ENCODE measurements at regions not wholly inside any gene's neighbourhood (a gene's known extent, or its start where the extent isn't known, plus 50 kb on each side); places are given as distances from the start of the nearest gene placed in this dataset.

DNA sequence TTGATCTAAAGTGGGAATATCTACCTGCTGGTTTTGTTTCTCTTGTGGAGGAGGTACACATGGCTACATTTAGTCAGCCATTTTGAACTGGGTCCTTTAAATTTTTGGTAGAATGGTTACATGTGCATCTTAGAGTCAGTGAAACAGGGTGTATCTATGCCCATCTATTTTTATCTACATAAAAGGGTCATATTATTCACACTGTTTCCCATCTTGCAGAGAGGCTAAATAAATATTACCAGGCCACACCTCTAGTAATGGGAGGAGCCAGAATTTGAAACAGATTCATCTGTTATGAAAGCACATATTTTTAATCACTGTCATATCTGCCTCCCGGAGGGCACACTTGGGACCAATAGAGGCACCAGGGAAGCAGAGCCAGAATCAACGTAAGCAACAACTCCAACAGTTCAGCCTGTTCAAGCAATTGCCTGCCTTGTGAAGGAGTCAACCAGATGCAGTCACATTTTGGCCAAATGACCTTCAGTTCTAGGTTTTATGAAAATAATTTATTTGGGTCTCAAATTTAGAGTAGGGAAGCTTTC is 376.8 kb downstream of the TSN start:
- Mint-ChIP-seq H3K27me3 (peaks cover 4% of the 10 kb centered on the region), H3K4me1 (ENCODE audit: low read depth) (no peaks in the 10 kb centered on the region), H3K4me3 (no peak overlapping the region), H3K36me3 (peaks cover 2% of the 10 kb centered on the region), H3K9me3 (ENCODE audit: low read depth) (peaks cover 22% of the 10 kb centered on the region), H3K27ac (no peak overlapping the region)

DNA sequence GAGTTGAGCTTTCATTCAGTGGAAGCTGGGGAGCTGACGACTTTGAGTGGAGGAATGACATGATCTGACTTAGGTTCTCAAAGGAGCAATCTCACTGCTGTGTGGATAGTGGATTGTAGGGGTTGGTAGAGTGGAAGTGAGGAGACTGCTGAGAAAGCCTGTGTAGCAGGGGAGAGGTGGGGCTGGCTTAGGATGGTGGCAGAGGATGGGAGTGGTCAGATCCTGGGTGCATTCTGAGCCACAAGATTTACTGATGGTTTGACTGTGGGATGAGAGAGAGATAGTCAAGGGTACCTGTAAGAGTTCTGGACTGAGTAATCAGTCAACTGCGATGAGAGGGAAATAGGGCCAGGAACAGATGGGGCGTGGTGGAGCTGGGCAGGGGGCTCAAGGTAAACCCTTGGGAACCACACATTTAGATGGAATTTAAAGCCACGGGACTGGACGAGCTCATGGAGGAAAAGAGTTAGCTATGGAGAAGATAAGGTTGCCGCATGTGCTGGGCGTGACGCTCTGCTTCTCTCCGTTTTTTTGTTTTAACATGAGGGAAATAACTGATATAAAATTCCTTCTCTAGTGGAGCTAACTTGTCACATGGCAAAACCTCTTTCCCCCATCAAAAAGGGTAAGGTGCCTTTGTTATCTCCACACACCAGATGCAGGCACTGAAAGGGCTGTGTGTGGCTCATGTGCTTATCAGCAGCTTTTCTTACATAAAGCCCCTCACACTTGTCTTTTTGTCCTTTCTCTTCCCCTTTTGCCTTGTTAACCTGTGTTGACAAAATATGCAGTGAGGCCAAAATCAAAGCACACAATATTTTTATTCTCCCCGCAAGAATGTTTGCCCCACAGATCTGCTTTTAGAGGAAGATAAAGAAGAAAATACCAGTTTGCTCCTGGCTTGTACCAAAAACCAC is 379.8 kb downstream of the TSN start:
- no peak overlapping the region for H3K4me3 Mint-ChIP-seq
- no peaks in the 10 kb centered on the region for H3K36me3 Mint-ChIP-seq
- H3K27me3 Mint-ChIP-seq = peaks cover 4% of the 10 kb centered on the region
- no peak overlapping the region for H3K27ac Mint-ChIP-seq
- H3K4me1 Mint-ChIP-seq (ENCODE audit: low read depth) = no peaks in the 10 kb centered on the region
- H3K9me3 Mint-ChIP-seq (ENCODE audit: low read depth) = peaks cover 3% of the 10 kb centered on the region

DNA sequence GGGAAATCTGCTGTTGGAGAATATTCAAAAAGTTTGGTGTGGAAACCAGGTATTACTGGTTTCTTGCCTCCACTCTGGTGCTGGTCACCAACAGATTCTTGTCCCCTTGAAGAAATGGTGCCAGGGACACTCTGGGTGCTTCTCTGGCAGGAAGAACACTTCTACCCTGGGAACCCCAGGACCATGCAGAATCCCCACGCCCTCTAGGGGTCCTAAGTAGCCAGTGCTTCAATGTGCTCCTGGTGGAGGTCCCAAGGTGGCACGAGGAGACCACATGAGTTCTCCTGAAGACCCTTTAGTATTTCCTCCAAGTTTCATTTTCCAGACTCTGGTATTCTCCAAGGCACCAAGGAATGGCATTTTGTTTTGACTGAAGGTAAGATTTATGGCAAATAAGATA is 380.6 kb downstream of the TSN start:
- no peak overlapping the region for H3K27ac Mint-ChIP-seq
- peaks cover 4% of the 10 kb centered on the region for H3K27me3 Mint-ChIP-seq
- H3K9me3 Mint-ChIP-seq (ENCODE audit: low read depth) = peaks cover 3% of the 10 kb centered on the region
- no peaks in the 10 kb centered on the region for H3K36me3 Mint-ChIP-seq
- H3K4me1 Mint-ChIP-seq (ENCODE audit: low read depth) = no peaks in the 10 kb centered on the region
- no peak overlapping the region for H3K4me3 Mint-ChIP-seq

DNA sequence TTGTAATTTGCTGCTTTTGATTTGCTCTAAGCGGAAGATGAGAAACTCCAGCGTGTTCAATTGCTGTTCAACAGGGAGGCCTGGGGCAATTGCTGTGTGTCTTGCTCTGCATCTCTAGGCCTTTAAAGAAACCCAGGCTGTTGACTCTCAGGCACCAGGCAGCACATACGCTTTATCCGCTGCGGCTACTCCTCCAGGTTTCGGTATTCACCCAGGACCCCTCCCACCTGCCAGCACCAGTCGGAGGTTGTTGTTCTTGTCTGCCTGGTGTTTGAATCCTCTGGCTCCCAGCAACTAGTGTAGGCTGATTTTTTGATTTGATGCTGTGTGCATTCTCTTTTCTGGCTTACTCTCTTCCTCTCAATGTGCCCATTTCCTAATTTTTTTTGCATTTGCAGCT is 383.1 kb downstream of the TSN start:
- no peaks in the 10 kb centered on the region for H3K36me3 Mint-ChIP-seq
- no peaks in the 10 kb centered on the region for H3K27me3 Mint-ChIP-seq
- H3K4me1 Mint-ChIP-seq (ENCODE audit: low read depth) = no peaks in the 10 kb centered on the region
- H3K4me3 Mint-ChIP-seq = no peak overlapping the region
- no peaks in the 10 kb centered on the region for H3K9me3 Mint-ChIP-seq (ENCODE audit: low read depth)
- H3K27ac Mint-ChIP-seq = no peak overlapping the region

DNA sequence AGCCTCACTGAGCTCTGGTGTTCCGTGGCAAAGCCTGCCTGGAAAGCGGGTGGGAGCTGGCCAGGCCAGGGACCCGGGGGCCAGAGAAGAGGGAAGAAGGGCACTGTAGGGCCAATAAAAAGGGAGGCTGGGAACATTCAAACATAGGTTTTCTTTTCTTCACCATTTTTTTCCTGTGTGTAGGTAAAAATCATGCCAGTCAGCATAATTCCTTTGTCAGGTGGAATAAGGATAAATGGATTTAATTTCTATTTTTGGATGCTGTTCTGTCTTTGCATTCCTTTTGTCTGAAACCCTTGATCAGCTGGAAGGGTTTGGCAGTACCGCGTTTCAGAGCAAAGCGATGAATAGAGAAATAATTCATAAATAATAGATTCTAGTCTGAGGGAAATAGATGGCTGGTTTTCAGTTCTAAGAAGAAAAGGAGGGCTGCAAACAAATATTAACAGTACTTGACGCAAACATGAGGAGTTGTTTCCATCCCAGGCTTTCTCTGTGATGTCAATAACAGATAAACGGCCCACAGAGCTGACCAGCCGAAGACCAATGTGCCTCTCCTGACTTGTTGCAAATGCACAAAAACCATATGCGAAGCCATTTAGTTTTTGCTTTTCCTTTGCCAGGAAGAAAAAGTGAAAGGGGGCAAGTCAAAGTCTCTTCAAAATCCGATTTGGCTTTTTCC is 384.4 kb downstream of the TSN start:
- Mint-ChIP-seq H3K36me3 (no peaks in the 10 kb centered on the region), H3K27ac (no peak overlapping the region), H3K27me3 (no peaks in the 10 kb centered on the region), H3K4me3 (no peak overlapping the region), H3K4me1 (ENCODE audit: low read depth) (no peaks in the 10 kb centered on the region), H3K9me3 (ENCODE audit: low read depth) (no peaks in the 10 kb centered on the region)

DNA sequence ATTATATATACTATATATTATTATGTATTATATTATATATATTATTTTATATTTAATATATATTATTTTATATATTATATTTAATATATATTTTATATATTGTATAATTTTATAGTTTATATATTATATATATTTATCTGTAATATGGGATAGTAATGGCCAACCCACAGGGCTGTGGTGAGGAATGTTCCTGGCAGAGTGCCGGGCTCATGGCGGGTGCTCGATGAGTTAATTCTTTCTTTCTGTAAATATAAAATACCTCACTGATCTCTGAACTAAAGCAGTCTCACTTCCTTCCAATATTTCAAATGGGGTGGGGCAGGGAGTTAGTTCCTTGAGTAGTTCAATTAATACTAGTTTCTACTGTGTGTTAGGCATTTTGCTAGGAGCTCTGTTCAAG is 389.4 kb downstream of the TSN start:
- Mint-ChIP-seq H3K9me3 (ENCODE audit: low read depth) (no peaks in the 10 kb centered on the region), H3K27me3 (no peaks in the 10 kb centered on the region), H3K4me1 (ENCODE audit: low read depth) (no peaks in the 10 kb centered on the region), H3K36me3 (no peaks in the 10 kb centered on the region), H3K4me3 (no peak overlapping the region), H3K27ac (no peak overlapping the region)

DNA sequence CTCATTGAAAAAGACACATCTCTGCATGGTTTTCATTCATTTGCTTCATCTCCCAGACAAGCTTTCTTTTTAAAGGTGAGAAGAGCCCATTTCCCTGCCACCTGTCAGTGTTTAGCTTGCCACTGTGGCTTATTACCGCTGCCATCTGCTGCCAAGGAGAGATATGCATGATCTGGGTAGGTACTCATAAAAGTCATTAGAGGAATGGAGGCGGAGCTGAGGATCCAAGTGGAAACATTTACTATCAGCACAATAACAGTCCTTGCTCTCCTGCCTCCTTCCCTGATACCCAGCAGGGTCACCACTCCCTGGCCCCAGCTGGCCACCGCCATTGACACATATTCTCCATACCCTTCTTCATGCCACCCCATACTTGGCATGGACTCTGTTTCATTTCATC is 390.4 kb downstream of the TSN start:
- H3K36me3 Mint-ChIP-seq = no peaks in the 10 kb centered on the region
- H3K4me1 Mint-ChIP-seq (ENCODE audit: low read depth) = no peaks in the 10 kb centered on the region
- H3K27ac Mint-ChIP-seq = no peak overlapping the region
- no peaks in the 10 kb centered on the region for H3K27me3 Mint-ChIP-seq
- H3K4me3 Mint-ChIP-seq = no peak overlapping the region
- no peaks in the 10 kb centered on the region for H3K9me3 Mint-ChIP-seq (ENCODE audit: low read depth)

DNA sequence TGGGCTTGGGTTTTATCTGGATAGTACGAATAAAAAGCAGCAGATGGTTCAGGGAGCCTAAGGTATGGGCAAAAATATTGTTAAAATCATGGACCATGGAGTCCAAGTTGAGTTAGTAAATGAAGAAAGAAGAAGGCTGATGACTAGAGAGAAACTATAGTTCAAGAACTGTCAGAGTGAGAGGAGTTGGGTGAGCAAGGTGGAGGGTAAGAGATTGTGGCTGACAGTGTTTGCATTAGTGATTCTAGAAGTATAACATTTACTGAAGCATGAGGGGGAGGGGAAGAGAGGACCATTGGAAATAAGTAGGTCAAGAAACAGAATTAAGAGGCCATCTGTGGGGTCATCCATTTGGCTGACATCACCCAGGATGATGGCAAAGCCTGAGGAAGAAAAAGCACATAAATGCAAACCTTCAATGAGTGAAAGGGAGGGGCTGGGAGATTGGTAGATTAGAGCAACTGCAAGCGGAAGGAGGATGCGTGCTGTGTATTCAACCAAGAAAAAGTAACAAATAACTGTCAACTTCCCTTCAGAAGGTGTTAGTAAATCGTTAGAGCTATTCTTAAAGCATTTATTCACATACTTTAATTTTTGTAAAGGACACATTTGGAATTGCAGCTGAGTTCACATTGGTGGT is 392.8 kb downstream of the TSN start:
- Mint-ChIP-seq H3K9me3 (ENCODE audit: low read depth) (no peaks in the 10 kb centered on the region), H3K4me1 (ENCODE audit: low read depth) (no peaks in the 10 kb centered on the region), H3K27me3 (no peaks in the 10 kb centered on the region), H3K27ac (no peak overlapping the region), H3K4me3 (no peak overlapping the region), H3K36me3 (no peaks in the 10 kb centered on the region)

DNA sequence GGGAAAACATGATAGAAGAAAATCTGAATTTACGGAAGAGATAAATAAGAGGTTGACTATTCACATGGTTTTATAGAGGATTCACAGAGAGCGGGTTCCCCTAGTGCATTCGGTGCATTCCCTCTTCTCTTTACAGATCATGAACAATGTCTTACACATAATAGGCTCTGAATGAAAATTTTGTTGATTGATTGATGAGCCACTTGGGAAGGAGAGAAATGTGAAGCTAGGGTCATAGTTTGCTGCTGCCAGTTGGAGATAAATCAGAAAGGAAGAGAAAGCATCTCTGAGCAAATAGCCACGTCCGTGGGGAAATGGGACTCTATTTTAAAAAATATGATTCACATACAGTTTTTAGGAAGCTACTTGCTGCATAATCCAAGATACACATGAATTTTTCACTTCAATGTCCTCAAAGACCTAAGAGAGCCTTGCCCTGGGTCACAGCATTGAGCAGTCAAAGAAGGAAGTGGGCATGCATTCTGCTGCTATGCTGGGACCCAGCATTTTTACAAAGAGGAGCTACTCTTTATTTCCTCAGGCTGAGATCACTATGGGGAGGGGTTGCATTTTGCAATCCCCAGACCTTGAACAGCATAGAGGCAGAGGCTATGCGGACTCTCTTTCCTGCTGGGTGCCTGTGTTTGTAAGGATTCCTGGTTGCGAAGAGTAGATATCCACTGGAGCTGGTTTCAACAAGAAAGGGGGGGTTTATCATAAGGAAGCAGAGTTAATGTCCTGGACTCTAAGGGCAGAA is 395.3 kb downstream of the TSN start:
- no peak overlapping the region for H3K27ac Mint-ChIP-seq
- no peak overlapping the region for H3K4me3 Mint-ChIP-seq
- H3K36me3 Mint-ChIP-seq = no peaks in the 10 kb centered on the region
- H3K4me1 Mint-ChIP-seq (ENCODE audit: low read depth) = no peaks in the 10 kb centered on the region
- H3K9me3 Mint-ChIP-seq (ENCODE audit: low read depth) = no peaks in the 10 kb centered on the region
- no peaks in the 10 kb centered on the region for H3K27me3 Mint-ChIP-seq

DNA sequence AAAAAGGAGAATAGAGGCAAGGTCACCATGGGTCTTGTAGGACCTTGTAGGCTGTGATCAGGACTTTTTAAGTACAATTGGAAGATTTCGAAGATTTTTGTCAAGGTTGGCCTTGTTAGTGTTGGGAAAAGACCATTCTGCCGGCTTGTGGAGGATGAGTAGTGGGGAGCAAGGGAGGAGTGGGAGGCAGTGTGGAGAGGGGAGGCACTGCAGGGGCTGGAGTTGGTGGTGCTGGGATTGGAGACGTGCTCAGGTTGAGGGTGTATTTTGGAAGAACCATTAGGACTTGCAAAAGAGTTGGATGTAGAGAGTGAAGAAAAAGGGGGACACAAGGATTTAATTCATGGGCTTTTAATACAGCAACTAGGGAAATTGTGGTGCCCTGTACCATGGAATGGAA is 397.1 kb downstream of the TSN start:
- H3K4me1 Mint-ChIP-seq (ENCODE audit: low read depth) = no peaks in the 10 kb centered on the region
- no peak overlapping the region for H3K4me3 Mint-ChIP-seq
- H3K27me3 Mint-ChIP-seq = no peaks in the 10 kb centered on the region
- no peaks in the 10 kb centered on the region for H3K36me3 Mint-ChIP-seq
- H3K27ac Mint-ChIP-seq = no peak overlapping the region
- H3K9me3 Mint-ChIP-seq (ENCODE audit: low read depth) = no peaks in the 10 kb centered on the region

DNA sequence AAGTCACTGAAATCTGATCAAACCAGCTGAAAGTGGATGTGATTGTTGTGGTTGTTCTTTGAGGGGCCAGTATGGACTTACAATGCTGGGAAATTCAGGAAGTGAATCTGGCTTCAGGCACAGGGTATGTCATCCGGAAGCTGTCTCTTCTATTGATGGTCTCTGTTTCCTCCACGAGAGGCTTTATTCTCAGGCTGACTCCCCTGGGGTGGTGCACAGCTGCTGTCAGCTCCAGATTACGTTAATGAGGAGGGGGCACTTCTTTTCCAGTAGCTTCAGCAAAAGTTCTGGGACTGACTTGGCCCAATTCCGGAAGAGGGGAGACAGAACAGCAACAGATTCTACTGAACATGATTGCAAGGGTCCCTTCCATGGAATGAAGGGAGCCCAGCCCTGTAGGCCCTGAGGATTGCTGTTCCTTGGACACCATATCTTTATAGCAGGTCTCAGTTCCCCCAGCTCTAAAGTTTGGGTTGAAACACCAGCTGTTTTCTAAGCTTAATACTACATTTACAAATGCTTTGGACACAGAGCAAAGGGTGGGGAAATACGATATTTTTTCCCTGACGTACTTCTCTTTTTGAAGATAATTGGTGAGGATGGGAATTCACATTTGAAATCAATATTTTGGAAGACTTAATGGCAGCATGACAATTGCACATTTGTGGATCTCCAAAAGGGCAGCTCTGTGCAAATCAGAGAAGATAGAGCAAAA is 400.9 kb downstream of the TSN start:
- H3K4me1 Mint-ChIP-seq (ENCODE audit: low read depth) = no peaks in the 10 kb centered on the region
- H3K27me3 Mint-ChIP-seq = peaks cover 2% of the 10 kb centered on the region
- no peak overlapping the region for H3K4me3 Mint-ChIP-seq
- no peak overlapping the region for H3K27ac Mint-ChIP-seq
- no peaks in the 10 kb centered on the region for H3K36me3 Mint-ChIP-seq
- H3K9me3 Mint-ChIP-seq (ENCODE audit: low read depth) = no peaks in the 10 kb centered on the region

DNA sequence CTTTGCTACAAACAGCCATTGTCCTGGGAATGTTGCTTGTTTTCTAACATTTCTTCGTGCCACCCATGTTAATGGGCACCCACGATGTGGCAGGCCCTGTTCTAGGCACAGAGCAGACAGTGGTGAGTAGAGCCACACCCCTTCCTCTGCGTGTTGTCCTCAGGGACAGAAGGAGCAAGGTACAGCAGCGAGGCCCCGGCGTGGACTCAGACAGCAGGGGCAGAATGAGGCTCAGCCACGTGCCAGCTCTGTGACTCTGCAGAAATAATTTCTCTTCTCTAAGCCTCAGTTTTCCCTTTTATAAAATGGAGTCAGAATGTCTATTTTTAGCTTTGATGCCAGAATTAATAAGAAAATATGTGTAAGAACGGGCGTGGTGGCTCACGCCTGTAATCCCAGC is 401.7 kb downstream of the TSN start:
- peaks cover 2% of the 10 kb centered on the region for H3K27me3 Mint-ChIP-seq

DNA sequence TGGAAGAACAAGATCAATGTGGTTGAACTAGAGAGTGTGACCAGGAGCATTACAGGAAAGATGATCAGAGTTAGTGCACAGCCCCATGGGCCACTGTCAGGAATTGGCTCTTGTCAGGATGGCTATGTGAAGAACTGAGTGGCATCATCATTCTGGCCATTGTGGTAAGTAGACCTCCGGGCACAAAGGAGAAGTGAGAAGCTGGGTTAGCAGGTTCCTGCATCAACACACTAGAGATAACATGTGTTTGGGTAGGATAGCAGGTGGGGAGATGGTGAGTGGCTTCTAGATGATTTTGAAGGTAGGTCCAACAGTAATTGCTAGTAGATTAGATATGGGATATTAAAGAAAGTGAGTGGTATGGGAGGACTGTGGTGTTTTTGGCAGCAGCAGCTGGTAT is 408.2 kb downstream of the TSN start:
- Mint-ChIP-seq H3K27me3 (peaks cover 2% of the 10 kb centered on the region), H3K36me3 (no peaks in the 10 kb centered on the region), H3K4me1 (ENCODE audit: low read depth) (no peaks in the 10 kb centered on the region), H3K9me3 (ENCODE audit: low read depth) (no peaks in the 10 kb centered on the region), H3K27ac (no peak overlapping the region), H3K4me3 (no peak overlapping the region)

More for the DNA sequence above, 401.7 kb downstream of the TSN start:
- Mint-ChIP-seq H3K27ac (no peak overlapping the region), H3K9me3 (ENCODE audit: low read depth) (no peaks in the 10 kb centered on the region), H3K36me3 (no peaks in the 10 kb centered on the region), H3K4me3 (no peak overlapping the region), H3K4me1 (ENCODE audit: low read depth) (no peaks in the 10 kb centered on the region)

DNA sequence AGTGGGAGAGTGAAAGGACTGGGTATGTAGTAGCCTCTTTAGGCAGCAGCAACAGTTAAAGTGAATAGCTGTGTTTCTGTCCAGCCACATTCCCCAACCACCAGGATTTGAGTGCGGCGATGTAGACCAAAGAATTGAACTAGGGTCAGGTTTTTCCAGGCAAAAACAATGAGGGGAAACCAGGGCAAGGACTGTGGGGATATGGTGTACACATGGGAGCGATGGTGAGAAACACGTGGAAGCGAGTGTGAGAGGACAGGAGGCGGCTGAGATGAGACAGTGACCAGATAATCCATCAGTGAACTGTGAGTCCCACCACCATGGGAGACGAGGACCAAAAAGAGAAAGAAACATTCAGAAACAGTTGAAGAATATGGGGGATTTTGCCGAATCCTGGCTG is 409.5 kb downstream of the TSN start:
- H3K4me3 Mint-ChIP-seq = no peak overlapping the region
- no peaks in the 10 kb centered on the region for H3K36me3 Mint-ChIP-seq
- no peaks in the 10 kb centered on the region for H3K4me1 Mint-ChIP-seq (ENCODE audit: low read depth)
- H3K27ac Mint-ChIP-seq = no peak overlapping the region
- H3K27me3 Mint-ChIP-seq = no peaks in the 10 kb centered on the region
- H3K9me3 Mint-ChIP-seq (ENCODE audit: low read depth) = no peaks in the 10 kb centered on the region
